ENCODE measurements at regions not wholly inside any gene's neighbourhood (a gene's known extent, or its start where the extent isn't known, plus 50 kb on each side); places are given as distances from the start of the nearest gene placed in this dataset.

GRCh38 chr10:117662751-117663540 lies 120.4 kb downstream of the EMX2 start:
- FAIRE-seq, result no peak
- no peak for TF ChIP-seq CTCF (IDR thresholded peaks at IDR 0.05; ENCODE audit: insufficient read depth, missing control alignments)

GRCh38 chr10:117663750-117664149 lies 121.2 kb downstream of the EMX2 start:
- DNase-seq (ENCODE audit: insufficient read length, low spot score) (no peak), FAIRE-seq (no peak)
- no peak for TF ChIP-seq CTCF (IDR thresholded peaks at IDR 0.05; ENCODE audit: insufficient read depth, missing control alignments)

More at GRCh38 chr10:117662751-117663540, 120.4 kb downstream of the EMX2 start:
- no peak for DNase-seq (ENCODE audit: insufficient read length, low spot score)

- TF ChIP-seq CTCF (IDR thresholded peaks at IDR 0.05; ENCODE audit: insufficient read depth, missing control alignments), result no peak
- no peak for FAIRE-seq
- no peak for DNase-seq (ENCODE audit: insufficient read length, low spot score)
Observed at GRCh38 chr10:117664288-117664687, 121.7 kb downstream of the EMX2 start.

GRCh38 chr10:117666166-117666565 lies 123.6 kb downstream of the EMX2 start:
- FAIRE-seq, result no peak
- DNase-seq (ENCODE audit: insufficient read length, low spot score), result no peak

GRCh38 chr10:117666965-117667364 lies 124.4 kb downstream of the EMX2 start:
- DNase-seq (ENCODE audit: insufficient read length, low spot score), result no peak
- TF ChIP-seq CTCF (IDR thresholded peaks at IDR 0.05; ENCODE audit: insufficient read depth, missing control alignments), result no peak
- FAIRE-seq, result no peak

More at GRCh38 chr10:117666166-117666565, 123.6 kb downstream of the EMX2 start:
- no peak for TF ChIP-seq CTCF (IDR thresholded peaks at IDR 0.05; ENCODE audit: insufficient read depth, missing control alignments)

- FAIRE-seq (no peak), DNase-seq (ENCODE audit: insufficient read length, low spot score) (no peak)
- TF ChIP-seq CTCF (IDR thresholded peaks at IDR 0.05; ENCODE audit: insufficient read depth, missing control alignments), result no peak
Observed at GRCh38 chr10:117667831-117668230, 125.3 kb downstream of the EMX2 start.

GRCh38 chr10:117668327-117669008 lies 125.9 kb downstream of the EMX2 start:
- TF ChIP-seq CTCF (IDR thresholded peaks at IDR 0.05; ENCODE audit: insufficient read depth, missing control alignments), result no peak
- DNase-seq (ENCODE audit: insufficient read length, low spot score), result no peak
- FAIRE-seq, result no peak
